COLO668 (cell line): ENCODE measurements at regions not wholly inside any gene's neighbourhood (a gene's known extent, or its start where the extent isn't known, plus 50 kb on each side); places are given as distances from the start of the nearest gene placed in this dataset.

ENCODE experiments used
- DNase-seq: peaks from one replicate; lab custom pipeline; 2025; ENCODE audit not compliant: unreplicated experiment; lab: John Stamatoyannopoulos, UW

- no peak for DNase-seq
Observed at GRCh38 chr6:99080191-99080590, 132.4 kb upstream of the FBXL4 start.

DNA sequence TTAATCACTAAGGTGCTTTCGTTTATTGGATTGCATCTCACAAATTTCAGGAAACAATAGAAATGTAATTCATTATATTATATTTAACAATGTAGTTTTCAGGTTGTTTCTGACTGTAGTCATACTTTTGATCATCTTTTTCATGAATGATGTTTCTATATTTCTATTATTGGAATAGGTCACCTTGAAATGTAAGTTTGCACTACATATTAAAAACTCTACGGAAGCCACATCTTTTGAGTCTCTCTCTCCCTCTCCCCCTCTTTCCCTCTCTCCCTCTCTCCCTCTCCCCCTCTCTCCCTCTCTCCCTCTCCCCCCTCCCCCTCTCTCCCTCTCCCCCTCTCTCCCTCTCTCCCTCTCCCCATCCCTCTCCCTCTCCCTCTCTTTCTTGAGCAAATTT, 131.3 kb upstream of the FBXL4 start:
- no peak for DNase-seq

- DNase-seq: no peak
Observed at GRCh38 chr6:99073223-99073622, 125.5 kb upstream of the FBXL4 start.

DNA sequence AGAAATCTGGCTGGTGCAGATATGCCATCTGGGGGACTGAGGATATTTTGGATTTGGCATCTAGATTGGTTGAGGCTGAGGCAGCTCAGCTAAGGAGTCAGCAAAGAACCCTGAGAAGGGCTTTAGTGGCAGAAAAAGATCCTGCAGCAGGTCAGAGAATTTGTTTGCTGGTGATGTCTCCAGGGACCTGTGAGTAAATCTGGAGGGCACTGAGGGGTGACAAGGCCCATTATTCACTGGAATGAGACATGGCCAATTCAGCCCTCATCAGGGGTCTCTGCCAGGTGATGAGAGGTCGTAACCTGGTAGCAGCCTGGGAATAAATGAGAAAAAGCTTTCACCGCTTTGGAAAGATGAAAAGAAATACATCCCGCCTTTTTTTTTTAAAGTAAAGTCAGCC, 118.3 kb upstream of the FBXL4 start:
- DNase-seq: no peak

GRCh38 chr6:99064834-99065233, 117.1 kb upstream of the FBXL4 start:
- DNase-seq: no peak

- DNase-seq: no peak
Observed at GRCh38 chr6:99036672-99037071, 88.9 kb upstream of the FBXL4 start.

DNA sequence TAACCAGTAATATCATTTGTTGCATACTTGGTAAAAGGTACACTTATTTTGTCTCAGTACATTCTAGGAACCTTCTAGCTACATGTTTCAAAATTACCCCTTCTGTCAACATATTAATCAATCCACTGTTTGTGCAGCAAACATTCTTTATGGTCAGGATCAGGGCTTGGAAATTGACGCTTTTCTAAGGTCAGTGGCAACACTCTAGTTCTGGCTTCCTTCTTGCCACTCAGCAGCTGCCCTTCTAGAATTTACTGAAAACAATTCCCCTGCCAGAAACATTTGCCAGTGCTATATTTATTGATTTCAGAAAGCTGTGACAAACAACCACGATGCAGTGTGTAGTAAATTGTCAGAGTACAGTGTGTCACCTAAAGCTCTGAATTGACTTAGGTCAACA, 84.7 kb upstream of the FBXL4 start:
- DNase-seq: no peak

DNA sequence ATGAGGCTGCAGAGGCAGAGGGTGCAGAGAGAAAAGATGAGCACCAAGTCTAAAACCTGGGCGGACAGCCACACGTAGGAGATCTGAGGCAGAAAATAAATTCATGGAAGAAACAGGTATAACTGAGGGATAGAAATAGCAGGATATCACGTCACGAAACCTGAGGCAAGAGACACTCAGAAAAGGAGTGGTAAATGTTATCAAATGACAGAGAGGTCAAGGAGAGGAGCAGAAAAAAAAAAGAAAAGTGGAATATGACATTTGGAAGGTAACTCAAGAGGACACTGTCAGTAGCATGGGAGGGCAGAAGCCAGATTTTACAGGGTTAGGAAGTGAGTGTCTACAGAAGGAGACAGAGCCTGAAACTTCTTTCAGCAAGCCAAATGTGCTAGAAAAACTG, 84.2 kb upstream of the FBXL4 start:
- no peak for DNase-seq

DNA sequence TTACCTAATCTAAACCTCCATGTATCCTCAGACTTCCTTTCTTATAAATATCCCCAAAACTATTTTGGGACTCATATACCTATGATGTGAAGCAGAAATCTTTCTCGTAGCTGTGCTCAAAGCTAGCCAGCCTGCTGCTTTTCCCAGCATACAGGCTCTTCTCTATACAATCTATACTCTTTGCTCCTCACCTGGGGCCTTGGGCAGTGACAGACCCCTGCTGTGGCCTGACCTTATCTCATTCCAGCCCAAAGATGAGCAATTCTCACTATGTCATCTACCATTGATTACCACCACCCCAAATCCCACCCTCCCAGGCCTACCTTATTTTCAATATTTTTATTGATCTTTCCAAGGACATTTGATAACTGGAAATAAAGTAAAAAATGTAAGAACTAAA, 83.2 kb upstream of the FBXL4 start:
- no peak for DNase-seq

- peak; percentile 4 for DNase-seq
Observed at GRCh38 chr6:99026135-99026534, 78.4 kb upstream of the FBXL4 start.

- DNase-seq: no peak
Observed at GRCh38 chr6:99024089-99024488, 76.3 kb upstream of the FBXL4 start.

DNA sequence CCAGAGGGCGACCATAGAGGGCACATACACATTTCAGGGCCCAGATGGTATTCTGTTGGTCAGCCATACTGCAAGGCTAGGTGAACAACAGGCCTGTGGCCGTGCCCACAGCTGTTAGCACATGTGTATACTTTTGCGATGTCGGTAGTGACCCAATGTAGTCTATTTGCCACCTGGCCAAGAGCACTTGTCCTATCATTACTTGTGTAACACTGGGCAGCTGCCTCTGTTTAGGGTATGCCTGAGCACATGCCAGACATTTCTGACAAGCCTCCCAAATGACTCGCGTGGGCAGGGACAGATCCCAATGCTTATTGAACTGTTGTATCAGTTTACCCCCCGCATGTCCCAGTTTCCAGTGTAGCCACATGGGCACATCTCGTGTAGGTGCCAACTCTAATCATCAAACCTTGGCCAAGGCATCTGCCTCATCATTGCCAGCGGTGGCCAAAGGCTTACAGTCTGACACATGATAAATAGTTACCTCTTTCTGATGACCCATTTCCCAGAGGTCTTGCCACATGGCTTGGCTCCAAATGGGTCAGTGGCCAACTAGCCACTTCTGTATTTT, 74.4 kb upstream of the FBXL4 start:
- no peak for DNase-seq

DNA sequence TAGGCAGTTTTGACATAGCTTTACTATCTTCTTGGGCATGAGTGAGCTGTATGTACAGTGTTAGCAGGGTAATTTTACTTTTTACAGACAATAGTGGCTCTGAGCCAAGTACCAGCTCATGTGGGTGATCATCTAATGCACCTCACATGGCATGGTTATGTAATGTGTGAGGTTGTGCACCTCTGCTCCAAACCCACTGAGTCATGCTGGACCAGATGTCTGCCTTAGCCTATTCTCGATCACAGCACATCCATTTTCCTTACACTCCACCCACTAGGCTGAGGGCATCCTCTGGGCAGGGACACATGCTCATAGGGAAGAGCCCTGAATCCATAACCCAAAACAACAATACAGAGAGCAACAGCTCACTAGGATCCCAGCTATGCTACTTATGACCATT, 71.6 kb upstream of the FBXL4 start:
- DNase-seq: no peak

- no peak for DNase-seq
Observed at GRCh38 chr6:99017150-99017549, 69.4 kb upstream of the FBXL4 start.

DNA sequence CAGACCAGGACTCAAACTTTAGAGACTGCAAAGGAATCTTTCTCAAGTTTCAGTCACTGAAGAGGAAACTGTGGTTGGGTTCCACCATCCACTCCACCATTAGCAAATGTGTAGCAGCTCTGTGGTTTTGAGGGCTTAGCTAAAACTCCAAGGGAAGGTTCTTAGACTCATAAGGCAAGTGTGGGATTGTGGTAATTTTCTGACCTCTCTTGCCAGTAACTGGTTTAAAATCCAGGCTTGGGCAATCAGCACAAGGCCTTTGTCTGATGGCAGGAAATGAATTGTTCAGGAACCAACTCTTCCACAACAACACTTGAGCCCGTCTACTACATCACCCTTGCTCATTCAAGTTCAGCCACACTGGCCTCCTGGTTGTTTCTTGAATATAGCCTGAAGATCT, 68.6 kb upstream of the FBXL4 start:
- DNase-seq: no peak

DNA sequence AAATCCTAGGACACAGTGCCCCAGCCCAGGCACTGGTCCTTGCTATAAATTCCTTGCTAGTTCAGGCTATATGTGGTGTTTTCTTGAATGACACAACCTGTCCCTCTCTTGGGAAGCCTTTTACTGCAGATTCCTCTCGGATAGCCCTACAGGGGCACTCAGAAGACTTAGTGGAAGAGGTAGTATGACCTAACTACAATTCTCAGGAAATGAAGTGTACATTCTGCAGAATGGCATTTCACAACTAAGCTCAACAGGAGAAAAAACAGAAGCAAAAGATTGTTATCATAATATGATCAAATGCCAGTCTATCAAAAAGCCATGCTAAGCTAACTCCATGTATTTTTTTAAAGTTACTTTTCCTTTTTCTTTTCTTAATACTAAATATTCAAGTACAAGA, 66.3 kb upstream of the FBXL4 start:
- no peak for DNase-seq

- no peak for DNase-seq
Observed at GRCh38 chr6:99013661-99014060, 65.9 kb upstream of the FBXL4 start.

DNA sequence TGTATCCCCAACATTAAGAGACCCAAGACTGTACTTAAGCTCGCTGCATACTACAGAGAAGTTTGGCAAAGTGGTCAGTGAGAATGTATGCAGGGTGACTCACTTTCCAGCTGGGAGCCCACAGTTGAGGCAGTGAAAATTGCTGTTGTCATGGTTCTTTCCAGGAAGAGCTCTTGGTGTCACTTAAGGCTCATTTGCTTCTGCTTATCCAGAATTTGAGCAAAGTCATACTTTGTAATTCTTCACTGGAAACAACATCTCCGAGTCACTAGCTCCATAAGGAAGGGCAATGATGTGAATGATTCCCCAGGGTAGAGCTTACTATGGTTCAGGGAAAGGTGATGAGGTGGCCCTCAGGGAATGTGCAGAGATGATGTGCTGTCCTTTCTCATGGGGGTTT, 65.4 kb upstream of the FBXL4 start:
- DNase-seq: no peak

- no peak for DNase-seq
Observed at GRCh38 chr6:99011151-99011550, 63.4 kb upstream of the FBXL4 start.

- no peak for DNase-seq
Observed at GRCh38 chr6:99002831-99003230, 55.1 kb upstream of the FBXL4 start.

- no peak for DNase-seq
Observed at GRCh38 chr6:98998103-98998502, 50.4 kb upstream of the FBXL4 start.
